ENCODE measurements at regions not wholly inside any gene's neighbourhood (a gene's known extent, or its start where the extent isn't known, plus 50 kb on each side); places are given as distances from the start of the nearest gene placed in this dataset.

- H2AFZ ChIP-seq (ENCODE audit: control insufficient read depth, low read depth, low read length) = no peak overlapping the region
- RAD21 ChIA-PET (ENCODE audit: unreplicated experiment) = no interaction called here
- CTCF ChIA-PET = no interaction called here
- TF ChIP-seq USF2 (IDR thresholded peaks at IDR 0.05; ENCODE audit: borderline replicate concordance, low read depth, low read length) (no peak), NR2F1 (conservative IDR thresholded peaks at IDR 0.05) (no peak), KLF5 (IDR thresholded peaks at IDR 0.05; ENCODE audit: partially characterized antibody) (no peak), DPF2 (IDR thresholded peaks at IDR 0.05) (no peak), RAD21 (IDR thresholded peaks at IDR 0.05; ENCODE audit: insufficient read depth, low read depth, low read length) (no peak), ZBTB4 (CRISPR knock-in tag; IDR thresholded peaks at IDR 0.05) (no peak), TCF3 (IDR thresholded peaks at IDR 0.05; ENCODE audit: borderline replicate concordance, insufficient read depth, low read depth, low read length) (no peak), HSF1 (IDR thresholded peaks at IDR 0.05; ENCODE audit: low read depth, low read length) (no peak), PML (IDR thresholded peaks at IDR 0.05; ENCODE audit: low read length) (no peak), POLR2AphosphoS5 (IDR thresholded peaks at IDR 0.05; ENCODE audit: low read length) (no peak), NFIC (IDR thresholded peaks at IDR 0.05; ENCODE audit: low read depth, low read length) (no peak), SP1 (IDR thresholded peaks at IDR 0.05; ENCODE audit: low read depth, low read length) (no peak), ZBTB11 (CRISPR knock-in tag; IDR thresholded peaks at IDR 0.05) (no peak)
These were observed 560.5 kb upstream of the PTCHD4 start for GRCh38 chr6:48671505-48671904.

More at GRCh38 chr6:48671505-48671904, 560.5 kb upstream of the PTCHD4 start:
- 0% methylated on average over 1 of the region's 1 CpG for WGBS (ENCODE audit: insufficient coverage, insufficient replicate concordance, low lambda C conversion rate, missing lambda C conversion rate)
- intact Hi-C loops (cut with micrococcal nuclease; ENCODE audit: unreplicated experiment) = no loop called here
- Histone ChIP-seq H3K27ac (ENCODE audit: control insufficient read depth, insufficient read depth) (no peak overlapping the region), H3K4me1 (ENCODE audit: control insufficient read depth, insufficient read depth, low read length) (no peaks in the 10 kb centered on the region), H3K79me2 (ENCODE audit: control insufficient read depth, insufficient read depth, low read length) (no peaks in the 10 kb centered on the region), H3K4me3 (no peak overlapping the region), H4K20me1 (ENCODE audit: control insufficient read depth, insufficient read depth) (no peaks in the 10 kb centered on the region), H3K4me2 (ENCODE audit: control insufficient read depth, insufficient read depth) (no peak overlapping the region), H3K9ac (ENCODE audit: control insufficient read depth, insufficient read depth, low read length) (no peak overlapping the region), H3K9me3 (replicated peaks; ENCODE audit: control insufficient read depth, insufficient read depth, low read length) (no peaks in the 10 kb centered on the region), H3K27me3 (replicated peaks in 1 of 2; ENCODE audit: control insufficient read depth in 2 of 2, insufficient read depth in 2 of 2, low read length in 1 of 2) (no peaks in the 10 kb centered on the region), H3K36me3 (ENCODE audit: control insufficient read depth in 2 of 2, insufficient read depth in 2 of 2, low read length in 1 of 2) (no peaks in the 10 kb centered on the region)
- ATAC-seq (no peak), FAIRE-seq (no peak), DNase-seq (ENCODE audit: low read depth, low spot score) (no peak)
- in situ Hi-C loops (cut with MboI) = no loop called here
- BruUV-seq (replicated peaks) = no TSS peak
- SMC1A ChIA-PET (ENCODE audit: uncharacterized antibody, unreplicated experiment) = no interaction called here
- POLR2A ChIA-PET = no interaction called here

Measured in GM12878 (cell line).